ENCODE measurements at regions not wholly inside any gene's neighbourhood (a gene's known extent, or its start where the extent isn't known, plus 50 kb on each side); places are given as distances from the start of the nearest gene placed in this dataset.
A peak's percentile ranks its signal among the peaks of the same experiment; 100 is the strongest.
"Not testable (repeated sequence)": the region's sequence is repeated elsewhere in the genome, so short reads cannot be mapped to it uniquely, and the experiment has no call there.

DNA sequence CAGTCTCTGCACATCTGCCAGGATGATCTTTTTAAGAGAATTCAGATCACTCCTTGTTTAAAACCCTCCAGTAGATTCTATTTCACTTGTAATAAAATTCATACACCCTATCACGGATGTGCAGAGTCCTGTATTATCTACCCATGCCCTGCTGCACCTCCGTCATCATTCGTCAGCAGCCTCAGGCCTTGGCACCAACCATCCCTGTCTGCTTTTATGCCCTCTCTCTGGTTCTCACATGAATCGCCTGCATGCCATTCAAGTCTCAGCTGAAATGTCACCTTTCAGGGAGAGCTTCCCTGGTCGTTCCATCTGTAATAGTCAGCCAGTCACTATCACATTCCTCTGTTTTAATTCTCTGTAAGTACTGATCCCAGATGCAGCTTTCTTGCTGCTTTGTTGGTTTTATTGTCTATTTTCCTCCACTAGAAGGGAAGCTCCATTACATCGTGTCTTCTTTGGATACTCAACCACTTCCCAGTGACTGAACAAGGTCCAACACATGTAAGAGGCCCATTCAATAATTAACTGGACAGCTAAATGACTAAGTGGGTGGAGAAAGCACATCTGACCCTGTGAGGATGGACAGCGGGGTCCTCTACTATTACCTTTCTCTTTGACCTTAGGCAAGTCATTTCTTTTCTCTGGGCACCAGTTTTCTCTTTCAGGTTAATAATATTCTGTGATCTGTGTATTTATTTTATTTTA lies 81.2 kb upstream of the GOT2 start:
- DNase-seq: no peak

DNA sequence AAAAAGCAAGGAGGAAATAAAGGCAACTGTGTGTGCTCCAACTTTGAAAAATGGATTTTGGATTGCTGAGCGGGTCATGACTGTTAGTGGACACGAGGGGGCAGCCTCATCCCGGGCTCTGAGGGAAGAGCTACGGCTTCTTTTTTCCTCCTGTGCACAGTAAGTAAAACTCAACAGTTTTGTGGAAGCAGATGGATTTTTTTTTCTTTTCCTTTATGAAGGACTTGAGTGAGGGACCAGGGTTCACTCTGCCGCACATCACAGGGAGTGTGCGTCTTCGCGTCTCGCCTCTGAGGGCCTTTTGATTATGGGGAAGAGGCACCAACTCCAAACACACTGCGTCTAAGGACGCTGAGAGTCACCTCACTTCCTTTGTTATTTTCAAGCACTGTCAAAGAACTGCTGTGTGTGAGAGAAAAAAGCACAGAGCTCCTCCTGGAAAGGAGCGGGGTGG lies 80.3 kb upstream of the GOT2 start:
- in situ Hi-C loops (cut with HindIII; ENCODE audit: low pct_ligation_motif_present, low pct_unique_long_range_greater_than_20kb, low sequenced_read_pairs): no loop called here
- DNase-seq: peak; percentile 44

More for the DNA sequence above, 81.2 kb upstream of the GOT2 start:
- in situ Hi-C loops (cut with HindIII; ENCODE audit: low pct_ligation_motif_present, low pct_unique_long_range_greater_than_20kb, low sequenced_read_pairs): no loop called here

- no peak for DNase-seq
- in situ Hi-C loops (cut with HindIII; ENCODE audit: low pct_ligation_motif_present, low pct_unique_long_range_greater_than_20kb, low sequenced_read_pairs): no loop called here
Measured at GRCh38 chr16:58809213-58809612, 75.1 kb upstream of the GOT2 start.

- in situ Hi-C loops (cut with HindIII; ENCODE audit: low pct_ligation_motif_present, low pct_unique_long_range_greater_than_20kb, low sequenced_read_pairs): no loop called here
Measured at GRCh38 chr16:58807276-58807675, 73.2 kb upstream of the GOT2 start.

GRCh38 chr16:58801838-58802237 lies 67.7 kb upstream of the GOT2 start:
- in situ Hi-C loops (cut with HindIII; ENCODE audit: low pct_ligation_motif_present, low pct_unique_long_range_greater_than_20kb, low sequenced_read_pairs): no loop called here
- no peak for DNase-seq

More at GRCh38 chr16:58807276-58807675, 73.2 kb upstream of the GOT2 start:
- DNase-seq: no peak

- DNase-seq: no peak
- in situ Hi-C loops (cut with HindIII; ENCODE audit: low pct_ligation_motif_present, low pct_unique_long_range_greater_than_20kb, low sequenced_read_pairs): no loop called here
Measured at GRCh38 chr16:58797137-58797801, 63.2 kb upstream of the GOT2 start.

GRCh38 chr16:58793366-58793765 lies 59.2 kb upstream of the GOT2 start:
- in situ Hi-C loops (cut with HindIII; ENCODE audit: low pct_ligation_motif_present, low pct_unique_long_range_greater_than_20kb, low sequenced_read_pairs): no loop called here
- DNase-seq: no peak

- DNase-seq: no peak
- in situ Hi-C loops (cut with HindIII; ENCODE audit: low pct_ligation_motif_present, low pct_unique_long_range_greater_than_20kb, low sequenced_read_pairs): no loop called here
Measured at GRCh38 chr16:58792188-58792587, 58.1 kb upstream of the GOT2 start.

DNA sequence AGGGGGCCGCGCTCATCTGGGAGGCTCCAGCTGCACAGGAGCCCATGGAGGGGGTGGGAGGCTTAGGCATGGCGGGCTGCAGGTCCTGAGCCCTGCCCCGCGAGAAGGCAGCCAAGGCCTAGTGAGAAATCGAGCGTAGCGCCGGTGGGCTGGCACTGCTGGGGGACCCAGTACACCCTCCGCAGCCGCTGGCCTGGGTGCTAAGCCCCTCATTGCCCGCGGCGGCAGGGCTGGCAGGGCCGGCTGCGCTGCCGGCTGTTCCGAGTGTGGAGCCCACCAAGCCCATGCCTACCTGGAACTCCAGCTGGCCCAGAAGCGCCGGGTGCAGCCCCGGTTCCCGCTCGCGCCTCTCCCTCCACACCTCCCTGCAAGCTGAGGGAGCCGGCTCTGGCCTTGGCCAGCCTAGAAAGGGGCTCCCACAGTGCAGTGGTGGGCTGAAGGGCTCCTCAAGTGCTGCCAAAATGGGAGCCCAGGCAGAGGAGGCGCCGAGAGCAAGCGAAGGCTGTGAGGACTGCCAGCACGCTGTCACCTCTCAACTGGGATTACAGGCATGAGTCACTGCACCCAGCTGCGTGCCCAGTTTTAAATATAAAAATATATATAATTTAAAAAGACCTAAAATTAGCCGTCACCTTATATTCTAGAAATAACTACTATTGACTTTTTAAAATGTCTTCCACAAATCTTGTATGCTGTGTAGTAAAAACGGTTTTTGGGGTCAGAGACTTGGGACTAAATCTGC lies 56.9 kb upstream of the GOT2 start:
- in situ Hi-C loops (cut with HindIII; ENCODE audit: low pct_ligation_motif_present, low pct_unique_long_range_greater_than_20kb, low sequenced_read_pairs); DNase-seq: not testable (repeated sequence)

- DNase-seq: no peak
Measured at GRCh38 chr16:58789351-58789750, 55.2 kb upstream of the GOT2 start.

More at GRCh38 chr16:58789351-58789750, 55.2 kb upstream of the GOT2 start:
- in situ Hi-C loops (cut with HindIII; ENCODE audit: low pct_ligation_motif_present, low pct_unique_long_range_greater_than_20kb, low sequenced_read_pairs): no loop called here
